GM10266 (cell line): ENCODE measurements at regions not wholly inside any gene's neighbourhood (a gene's known extent, or its start where the extent isn't known, plus 50 kb on each side); places are given as distances from the start of the nearest gene placed in this dataset.

Source experiments
- DNase-seq: peaks from one replicate; pipeline ENCODE4 v3.0.0; 2012; ENCODE audit errors: extremely low spot score
- CTCF ChIP-seq: IDR thresholded peaks from 2 replicates; pipeline ENCODE4 v1.5.1; 2012; ENCODE audit warnings: mild to moderate bottlenecking, low read depth; ENCODE audit not compliant: control insufficient read depth, insufficient read depth; ENCODE audit errors: missing control alignments

- TF ChIP-seq CTCF: no peak
- DNase-seq: no peak
These were observed 196.4 kb downstream of the UACA start for GRCh38 chr15:70566989-70567388.

- no peak for TF ChIP-seq CTCF
- no peak for DNase-seq
These were observed 197.1 kb downstream of the UACA start for GRCh38 chr15:70566047-70566835.

- no peak for DNase-seq
- TF ChIP-seq CTCF: no peak
These were observed 199.7 kb downstream of the UACA start for GRCh38 chr15:70563561-70564095.

GRCh38 chr15:70562906-70563305 is 200.5 kb downstream of the UACA start:
- no peak for DNase-seq
- TF ChIP-seq CTCF: no peak

- DNase-seq: no peak
- no peak for TF ChIP-seq CTCF
These were observed 201.5 kb downstream of the UACA start for GRCh38 chr15:70561885-70562284.

- no peak for TF ChIP-seq CTCF
- no peak for DNase-seq
These were observed 202.6 kb downstream of the UACA start for GRCh38 chr15:70560617-70561328.
